K562 (cell line): ENCODE measurements at regions not wholly inside any gene's neighbourhood (a gene's known extent, or its start where the extent isn't known, plus 50 kb on each side); places are given as distances from the start of the nearest gene placed in this dataset.

Experiments used
- ATAC-seq: fragments of 200-7000 bp; cut with Tn5 transposase; 3 replicates; pipeline ENCODE4 v1.9.1; 2020; ENCODE audit warnings: moderate library complexity
- BruUV-seq: library from RNA; stranded (reverse); fragments of 400-500 nt; replicated peaks from 2 replicates; lab custom pipeline; 2021; lab: Mats Ljungman, UMichigan
- CTCF ChIA-PET: fragments of 300-600 bp; formaldehyde crosslinking; extraction: SDS; loops from one replicate; lab custom pipeline; 2021; ENCODE audit warnings: low intra/inter-chr PET ratio; lab: Yijun Ruan, JAX
- POLR2A ChIA-PET: fragments of 300-600, 350-650 bp; sonication (Branson Sonifier 250); formaldehyde crosslinking; extraction: SDS; loops from one replicate; lab custom pipeline; 2021; ENCODE audit warnings: antibody characterized with exemption, inconsistent platforms; lab: Yijun Ruan, JAX
- DNase-seq, 4 experiments: peaks; one replicate each; pipeline versions ENCODE4 v3.0.0 to v3.0.0-alpha.2; 2011 to 2018; ENCODE audit warnings: low spot score in 3 of 4, mixed read lengths in 3 of 4; ENCODE audit errors: extremely low read depth in 1 of 4
- FAIRE-seq: peaks from 2 replicates; lab custom pipeline; 2011; peaks lifted over from hg19 to GRCh38; lab: Jason Lieb, UNC
- H2AFZ ChIP-seq: 2 replicates; pipeline ENCODE4 v1.6.0; 2011; ENCODE audit warnings: low read depth, low read length, control low read depth, inconsistent platforms
- H3K27ac ChIP-seq: fragments of 200-600 bp; 3 replicates; pipeline ENCODE4 v1.8.0; 2011; ENCODE audit warnings: low read depth, mild to moderate bottlenecking, control low read depth, inconsistent platforms, low read length, moderate library complexity, mixed read lengths; ENCODE audit errors: extremely low read depth
- H3K27me3 ChIP-seq, 2 experiments: fragments of 300-600 bp in 1 of 2; 2 replicates in 1 of 2; 3 replicates in 1 of 2; pipeline versions ENCODE4 v1.6.0 to v1.8.0; 2011; ENCODE audit warnings: inconsistent platforms in 2 of 2, low read length in 2 of 2, mild to moderate bottlenecking in 1 of 2, mixed read lengths in 1 of 2, moderate library complexity in 1 of 2; ENCODE audit not compliant: control insufficient read depth in 2 of 2, insufficient read depth in 2 of 2
- H3K36me3 ChIP-seq: fragments of 300-600 bp; 3 replicates; pipeline ENCODE4 v1.8.0; 2011; ENCODE audit warnings: mild to moderate bottlenecking, low read length, inconsistent platforms; ENCODE audit not compliant: control insufficient read depth, insufficient read depth
- H3K4me1 ChIP-seq, 2 experiments: fragments of 200-600 bp in 1 of 2; replicated peaks in 1 of 2; 2 replicates in 1 of 2; 3 replicates in 1 of 2; pipeline versions ENCODE4 v1.5.1 to v1.8.0; 2011; ENCODE audit warnings: inconsistent platforms in 2 of 2, low read length in 2 of 2, mild to moderate bottlenecking in 1 of 2, mixed read lengths in 1 of 2, moderate library complexity in 1 of 2; ENCODE audit not compliant: control insufficient read depth in 2 of 2, insufficient read depth in 2 of 2
- H3K4me2 ChIP-seq: 2 replicates; pipeline ENCODE4 v1.6.1; 2011; ENCODE audit warnings: low read length, control low read depth, inconsistent platforms, mixed read lengths; ENCODE audit not compliant: insufficient read depth
- H3K4me3 ChIP-seq: fragments of 200-600 bp; sonication (generic), shearing (Covaris generic); 2 replicates; pipeline ENCODE4 v1.5.1; 2016; ENCODE audit warnings: control low read depth, inconsistent platforms
- H3K79me2 ChIP-seq: fragments of 200-600 bp; 3 replicates; pipeline ENCODE4 v1.8.0; 2011; ENCODE audit warnings: low read length, inconsistent platforms; ENCODE audit not compliant: control insufficient read depth, insufficient read depth
- H3K9ac ChIP-seq, 2 experiments: 2 replicates each; pipeline versions ENCODE4 v1.6.0 to v1.6.1; 2011; ENCODE audit warnings: low read depth in 2 of 2, low read length in 2 of 2, control low read depth in 1 of 2, inconsistent platforms in 1 of 2, mild to moderate bottlenecking in 1 of 2, mixed read lengths in 1 of 2; ENCODE audit not compliant: insufficient read depth in 1 of 2
- H3K9me1 ChIP-seq: one replicate; pipeline ENCODE4 v1.6.0; 2011; ENCODE audit warnings: inconsistent platforms, mild to moderate bottlenecking, low read length, moderate library complexity; ENCODE audit not compliant: control insufficient read depth, insufficient read depth
- H3K9me3 ChIP-seq: replicated peaks from 2 replicates; pipeline ENCODE4 v1.5.1; 2011; ENCODE audit warnings: low read depth, low read length, inconsistent platforms; ENCODE audit not compliant: control insufficient read depth, insufficient read depth
- H4K20me1 ChIP-seq: replicated peaks from 2 replicates; pipeline ENCODE4 v1.6.1; 2011; ENCODE audit warnings: low read length, inconsistent platforms, mixed read lengths; ENCODE audit not compliant: control insufficient read depth, insufficient read depth
- CCAR2 ChIP-seq: fragments of 200-400 bp; formaldehyde crosslinking; IDR thresholded peaks from 2 replicates; pipeline ENCODE4 v1.6.1; 2017; ENCODE audit warnings: mild to moderate bottlenecking, low read depth, low read length
- ELK1 ChIP-seq: sonication (generic); formaldehyde crosslinking; IDR thresholded peaks from 2 replicates; pipeline ENCODE4 v1.8.1; 2022; ENCODE audit warnings: missing genetic modification reagents
- FOXJ2 ChIP-seq: fragments of 200-800 bp; sonication (Bioruptor generic); IDR thresholded peaks from 2 replicates; pipeline ENCODE4 v1.6.1; 2016; ENCODE audit warnings: missing genetic modification characterization, missing compliant biosample characterization
- KLF1 ChIP-seq: fragments of 450-650 bp; IDR thresholded peaks from 2 replicates; pipeline ENCODE4 v1.6.1; 2016; ENCODE audit warnings: missing genetic modification characterization, missing compliant biosample characterization
- NFE2L1 ChIP-seq: fragments of 450-650 bp; IDR thresholded peaks from 2 replicates; pipeline ENCODE4 v1.6.1; 2016; ENCODE audit warnings: missing genetic modification characterization, low read depth, mild to moderate bottlenecking, missing compliant biosample characterization, moderate library complexity, borderline replicate concordance
- NFIC ChIP-seq: fragments of 450-650 bp; IDR thresholded peaks from 2 replicates; pipeline ENCODE4 v1.6.1; 2017; ENCODE audit warnings: mild to moderate bottlenecking, inconsistent platforms
- RFX1 ChIP-seq: fragments of 450-650 bp; IDR thresholded peaks from 2 replicates; pipeline ENCODE4 v1.6.1; 2016; ENCODE audit warnings: mild to moderate bottlenecking, moderate library complexity
- ZNF592 ChIP-seq: fragments of 450-650 bp; IDR thresholded peaks from 2 replicates; pipeline ENCODE4 v1.6.1; 2017; ENCODE audit warnings: antibody characterized with exemption, mild to moderate bottlenecking
- ZSCAN29 ChIP-seq: fragments of 450-650 bp; IDR thresholded peaks from 2 replicates; pipeline ENCODE4 v1.6.1; 2017
- WGBS: fragments of 100-300 bp; shearing (Covaris generic); methylation state at CpG from one replicate; pipeline ENCODE4 v1.1.6; 2016; ENCODE audit warnings: low coverage, mixed read lengths; ENCODE audit not compliant: insufficient coverage; ENCODE audit errors: missing lambda C conversion rate; 5-methylcytosine and 5-hydroxymethylcytosine counted together
- in situ Hi-C: fragments of 300-500 bp; cut with MboI; formaldehyde crosslinking; loops from 4 replicates; pipeline ENCODE4 v1.15.0; 2018; ENCODE audit warnings: inconsistent platforms, mixed read lengths
- intact Hi-C: fragments of 100-400 bp; cut with micrococcal nuclease; formaldehyde crosslinking; loops from 2 replicates; pipeline ENCODE4 v1.14.2; 2022

- TF ChIP-seq NFE2L1 = no peak
- TF ChIP-seq ZNF592 = no peak
- no peak for TF ChIP-seq ELK1 (CRISPR knock-in tag)
- no peak for TF ChIP-seq RFX1
Observed at GRCh38 chr18:71471963-71472725, 1072.0 kb downstream of the CBLN2 start (continued).

- TF ChIP-seq ZSCAN29 (no peak), FOXJ2 (tag) (no peak), KLF1 (tag) (no peak), CCAR2 (no peak), NFIC (no peak)
- intact Hi-C loops (no loop called here), in situ Hi-C loops (no loop called here)
- Histone ChIP-seq H3K27me3 (no peaks in the 10 kb centered on the region), H2AFZ (no peak overlapping the region), H3K9me3 (no peaks in the 10 kb centered on the region), H3K4me1 (no peaks in the 10 kb centered on the region), H3K9me1 (no peaks in the 10 kb centered on the region), H3K27ac (no peak overlapping the region), H3K9ac (no peak overlapping the region), H3K36me3 (no peaks in the 10 kb centered on the region), H3K79me2 (no peaks in the 10 kb centered on the region), H3K4me2 (no peak overlapping the region), H4K20me1 (no peaks in the 10 kb centered on the region), H3K4me3 (no peak overlapping the region)
- DNase-seq = no peak
- no peak for FAIRE-seq
- no peak for ATAC-seq
- BruUV-seq = no TSS peak
- WGBS = 0% methylated on average over 2 of the region's 3 CpGs
- ChIA-PET CTCF (no interaction called here), POLR2A (no interaction called here)
Observed at GRCh38 chr18:71456206-71456605, 1087.9 kb downstream of the CBLN2 start.
